ENCODE measurements at regions not wholly inside any gene's neighbourhood (a gene's known extent, or its start where the extent isn't known, plus 50 kb on each side); places are given as distances from the start of the nearest gene placed in this dataset.
"Not testable (repeated sequence)": the region's sequence is repeated elsewhere in the genome, so short reads cannot be mapped to it uniquely, and the experiment has no call there.

DNA sequence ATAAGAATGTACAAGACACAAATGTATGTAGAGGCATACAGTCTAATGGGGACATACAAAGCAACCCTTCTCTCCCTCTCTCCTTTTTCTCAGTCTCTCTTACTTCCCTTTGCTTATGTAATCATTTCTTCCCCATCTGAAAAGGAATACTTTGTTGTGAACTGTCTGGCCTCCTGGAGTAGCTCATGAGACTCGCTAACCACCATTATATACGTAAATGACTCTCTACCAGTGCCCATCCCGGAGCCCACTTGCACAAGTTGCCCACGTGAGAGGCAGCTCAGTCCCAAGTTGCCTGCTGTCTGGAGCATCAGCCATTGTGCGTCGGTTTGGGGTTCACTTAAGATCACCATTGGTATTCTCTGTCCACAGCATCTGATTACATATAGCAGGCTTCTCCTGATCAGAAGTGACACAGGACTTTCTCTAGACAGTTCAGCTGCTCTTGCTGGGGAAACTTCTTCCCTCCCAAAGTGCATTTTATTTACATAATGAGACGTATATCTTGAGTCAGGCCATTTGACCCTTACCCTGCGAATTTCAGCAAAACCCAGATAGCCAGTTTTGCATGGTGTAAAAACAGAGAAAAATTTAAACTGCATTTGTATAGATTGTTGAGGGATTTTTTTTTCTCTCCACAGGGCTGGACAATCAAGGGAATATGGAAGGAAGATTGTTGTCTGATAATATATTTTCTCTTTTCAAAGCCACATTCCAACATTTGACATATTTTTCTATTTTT, 220.7 kb upstream of the EGLN3 start:
- no peak for DNase-seq

GRCh38 chr14:34170882-34171281, 220.0 kb upstream of the EGLN3 start:
- DNase-seq = no peak

- no peak for DNase-seq
Observed at GRCh38 chr14:34169561-34169960, 218.7 kb upstream of the EGLN3 start.

DNA sequence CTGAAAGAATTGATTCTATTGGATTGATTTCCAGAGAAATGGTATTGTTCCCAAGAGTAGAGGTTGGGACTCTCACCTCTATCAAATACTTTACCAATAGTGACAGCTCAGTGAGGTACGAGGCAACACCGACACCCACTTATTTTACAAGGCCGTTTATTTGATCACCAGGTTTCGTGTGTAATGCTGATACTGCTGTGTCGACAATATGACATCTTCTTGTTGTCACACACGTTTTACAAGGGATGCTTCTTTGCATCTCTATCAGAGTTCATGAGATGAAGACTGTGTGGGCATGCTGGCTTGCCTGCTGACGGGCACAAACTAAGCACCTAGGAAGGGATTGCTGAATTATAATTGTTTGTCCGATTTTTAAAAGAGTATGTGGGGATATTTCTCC, 217.8 kb upstream of the EGLN3 start:
- DNase-seq = no peak

- no peak for DNase-seq
Observed at GRCh38 chr14:34165847-34166350, 215.0 kb upstream of the EGLN3 start.

DNA sequence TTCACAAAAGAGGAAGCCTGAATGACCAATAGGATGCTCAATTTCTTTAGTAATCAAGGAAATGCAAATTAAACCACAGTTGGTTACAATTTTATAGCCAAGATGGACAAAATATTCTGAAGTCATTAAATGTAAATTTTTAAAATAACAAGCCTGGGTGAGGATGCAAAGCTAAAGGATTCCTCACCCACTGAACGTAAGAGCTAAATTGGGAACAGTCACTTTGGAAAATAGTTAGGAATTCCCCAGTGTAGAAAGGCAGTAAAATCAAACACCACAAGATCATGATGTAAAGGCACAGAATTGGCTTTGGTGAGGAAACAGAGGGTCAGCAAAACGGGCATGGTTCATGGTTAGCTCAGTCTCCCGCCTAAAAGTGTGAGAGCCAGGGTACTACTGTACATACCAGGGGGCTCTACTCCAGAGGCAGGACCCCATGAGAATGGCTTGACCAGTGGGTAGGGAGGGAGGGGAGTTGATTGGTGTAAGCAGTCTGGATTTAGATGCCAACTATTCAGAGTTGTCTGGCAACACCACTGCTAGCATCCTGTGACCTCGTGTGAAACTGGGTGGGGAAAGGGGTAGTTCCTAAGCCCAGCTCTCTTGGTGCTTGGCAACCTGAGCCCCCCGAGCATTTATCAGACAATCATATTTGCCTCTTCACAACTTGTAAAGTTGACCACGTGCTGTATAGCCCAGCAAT, 213.4 kb upstream of the EGLN3 start:
- DNase-seq = no peak

DNA sequence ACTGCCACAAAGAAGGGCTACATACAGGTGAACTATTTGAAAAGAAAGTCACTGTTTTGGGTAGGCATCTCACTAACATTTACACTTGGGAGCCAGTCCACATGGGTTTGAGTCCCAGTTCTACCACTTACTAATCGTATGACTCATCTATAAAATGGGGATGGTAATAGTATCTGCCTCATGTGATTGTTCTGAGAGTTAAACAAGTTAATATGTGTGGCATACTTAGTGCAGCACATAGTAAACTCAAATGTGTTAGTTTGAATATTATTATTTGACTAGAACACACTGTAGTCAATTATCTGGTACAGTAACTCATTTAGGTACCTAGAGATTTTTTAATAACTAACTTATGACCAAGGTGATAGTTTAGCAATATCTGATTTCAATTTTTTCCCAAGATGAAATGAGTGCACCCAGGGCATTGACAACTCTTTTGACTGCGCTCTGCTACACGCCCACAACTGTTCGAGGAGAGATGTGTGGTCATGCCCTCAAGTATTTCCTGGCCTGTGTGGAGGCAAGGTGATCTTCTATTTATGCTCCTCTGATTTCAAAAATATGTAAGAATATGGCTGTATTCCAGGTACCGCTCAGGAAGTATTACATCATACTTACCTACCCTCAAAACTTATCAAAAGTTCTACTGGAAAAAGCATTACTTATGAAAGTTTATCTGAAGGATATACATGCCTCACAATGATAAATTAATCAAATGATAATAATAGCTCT, 210.6 kb upstream of the EGLN3 start:
- no peak for DNase-seq

DNA sequence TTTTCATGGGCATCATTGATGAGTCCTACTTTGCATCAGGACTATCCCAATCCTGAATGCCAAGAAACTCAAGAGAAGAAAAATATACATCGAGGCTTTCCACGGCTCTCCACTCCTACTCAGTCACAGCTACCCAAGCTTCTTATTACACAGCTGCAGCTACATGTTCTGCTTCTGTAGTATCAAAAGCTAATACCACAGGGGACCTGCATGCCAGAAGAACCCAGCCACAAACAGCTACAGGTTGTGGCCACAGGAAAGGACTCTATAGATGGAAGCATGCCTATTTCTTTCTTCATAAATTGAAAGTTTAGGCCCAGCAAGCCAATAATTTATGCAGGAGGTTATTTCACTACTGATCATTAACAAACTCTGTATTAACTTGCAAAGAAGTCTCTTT, 209.7 kb upstream of the EGLN3 start:
- no peak for DNase-seq

- DNase-seq = no peak
Observed at GRCh38 chr14:34157651-34158050, 206.8 kb upstream of the EGLN3 start.

DNA sequence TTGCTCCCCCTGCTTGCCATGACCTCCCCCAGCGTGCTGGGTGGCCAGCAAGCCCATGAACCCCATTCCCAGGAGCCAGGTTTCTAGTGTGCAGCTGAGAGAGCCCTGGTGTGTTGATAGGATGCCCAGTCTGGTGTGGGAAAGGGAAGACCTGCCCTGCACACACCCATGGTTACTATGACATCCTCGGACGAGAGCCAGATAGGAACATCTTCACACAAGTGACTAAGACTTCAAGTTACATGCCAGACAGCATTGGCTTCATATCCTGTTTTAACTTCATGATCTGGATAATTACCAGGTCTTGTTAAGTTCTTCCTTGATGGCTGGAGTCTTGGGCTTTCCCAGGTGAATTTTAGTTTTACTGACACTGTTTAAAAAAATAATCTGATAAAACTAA, 196.6 kb upstream of the EGLN3 start:
- DNase-seq = no peak

DNA sequence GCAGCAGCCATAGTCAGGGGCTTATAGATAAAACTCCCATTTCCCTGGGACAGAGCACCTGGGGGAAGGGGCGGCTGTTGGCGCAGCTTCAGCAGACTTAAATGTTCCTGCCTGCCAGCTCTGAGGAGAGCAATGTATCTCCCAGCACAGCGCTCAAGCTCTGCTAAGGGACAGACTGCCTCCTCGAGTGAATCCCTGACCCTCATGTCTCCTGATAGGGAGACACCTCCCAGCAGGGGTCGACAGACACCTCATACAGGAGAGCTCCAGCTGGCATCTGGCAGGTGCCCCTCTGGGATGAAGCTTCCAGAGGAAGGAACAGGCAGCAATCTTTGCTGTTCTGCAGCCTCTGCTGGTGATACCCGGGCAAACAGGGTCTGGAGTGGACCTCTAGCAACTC, 189.3 kb upstream of the EGLN3 start:
- not testable (repeated sequence) for DNase-seq

- peak; percentile 89 for DNase-seq
Observed at GRCh38 chr14:34139160-34140121, 188.6 kb upstream of the EGLN3 start.

DNA sequence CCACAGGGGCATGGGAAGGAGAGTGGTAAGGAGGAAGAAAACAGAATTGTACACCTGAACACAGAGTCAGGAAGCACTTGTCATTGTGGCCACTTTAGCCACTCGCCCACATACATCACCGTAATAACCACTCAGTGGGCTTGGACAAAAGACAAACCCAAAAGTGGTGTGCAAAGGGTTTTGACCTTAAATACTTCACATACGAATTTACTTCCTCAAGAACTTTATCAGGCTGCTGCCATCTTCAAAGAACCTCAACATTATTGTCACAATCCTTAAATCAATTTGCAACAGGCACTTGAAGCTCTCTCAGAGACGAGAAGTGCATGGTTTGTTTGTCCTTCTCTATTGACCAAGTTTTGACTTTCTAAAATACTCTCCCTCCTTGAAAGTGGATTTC, 187.3 kb upstream of the EGLN3 start:
- DNase-seq = no peak

GRCh38 chr14:34137001-34137745, 186.3 kb upstream of the EGLN3 start:
- DNase-seq = peak; percentile 9

- no peak for DNase-seq
Observed at GRCh38 chr14:34135492-34135891, 184.6 kb upstream of the EGLN3 start.

DNA sequence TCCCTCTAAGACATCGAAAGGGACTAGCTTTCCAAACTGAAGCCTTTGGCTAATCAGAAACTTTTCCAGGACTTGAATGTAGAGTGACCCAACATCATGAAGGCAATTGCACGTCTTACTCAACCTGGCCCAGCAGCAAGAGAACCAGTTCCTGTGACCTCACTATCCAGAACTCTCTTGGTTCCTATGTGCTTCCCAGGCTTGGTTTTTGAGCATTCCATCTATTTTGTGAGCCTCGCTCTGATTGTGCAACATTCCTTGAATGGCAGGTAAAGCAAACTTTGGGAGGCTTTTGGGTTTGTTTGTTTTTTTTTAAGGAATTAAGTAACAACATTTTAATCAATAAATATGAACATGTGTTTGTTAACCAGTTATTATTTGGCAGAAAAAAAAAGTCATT, 183.6 kb upstream of the EGLN3 start:
- DNase-seq = no peak

DNA sequence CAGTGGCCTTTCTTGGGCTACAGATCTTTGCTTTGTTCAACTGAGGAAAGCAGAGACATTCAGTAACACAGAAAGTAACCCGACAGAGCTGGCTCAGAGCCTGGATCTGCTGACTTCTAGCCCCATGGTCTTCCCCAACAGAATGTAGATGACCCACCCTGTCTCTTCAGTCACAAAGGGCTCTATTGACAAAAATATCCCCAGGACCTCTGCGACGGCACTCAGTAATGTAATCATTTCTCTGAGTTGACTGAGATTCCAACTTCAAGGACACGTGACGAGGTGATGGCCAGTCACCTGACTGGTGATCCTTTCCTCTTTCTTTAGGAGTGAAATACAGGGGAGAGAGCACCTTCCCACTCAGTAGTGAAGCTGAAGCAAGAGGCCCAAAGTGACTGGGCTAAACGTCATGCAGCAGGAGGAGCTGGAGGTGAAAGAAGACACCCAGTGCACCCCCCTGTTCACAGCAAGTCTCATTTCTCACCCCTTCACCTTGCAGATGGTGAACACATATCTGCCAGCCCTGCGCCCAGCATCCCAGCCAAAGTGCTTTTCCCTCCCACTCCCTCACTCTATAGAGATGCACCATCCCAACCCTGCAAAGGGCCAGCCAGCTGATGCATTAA, 179.2 kb upstream of the EGLN3 start:
- DNase-seq = no peak

DNA sequence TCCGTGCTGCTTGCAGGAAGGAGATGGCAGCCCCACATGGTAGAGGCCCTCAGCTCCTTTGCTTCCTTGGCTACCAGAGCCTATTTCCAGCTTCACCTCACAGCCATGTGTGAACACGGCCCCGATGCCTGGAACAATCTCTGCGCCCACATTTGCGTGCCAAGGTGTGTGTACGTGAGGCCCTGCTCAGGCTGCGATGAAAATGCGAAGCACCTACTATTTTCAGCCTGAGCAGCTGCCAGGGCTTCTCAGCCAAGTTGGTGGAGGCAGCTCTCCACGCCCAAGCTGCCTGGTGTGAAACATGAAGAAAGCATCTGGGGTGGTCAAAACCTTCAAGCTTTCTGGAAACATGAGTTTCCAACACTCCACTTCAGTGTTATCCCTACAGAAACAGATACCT, 177.8 kb upstream of the EGLN3 start:
- DNase-seq = no peak

DNA sequence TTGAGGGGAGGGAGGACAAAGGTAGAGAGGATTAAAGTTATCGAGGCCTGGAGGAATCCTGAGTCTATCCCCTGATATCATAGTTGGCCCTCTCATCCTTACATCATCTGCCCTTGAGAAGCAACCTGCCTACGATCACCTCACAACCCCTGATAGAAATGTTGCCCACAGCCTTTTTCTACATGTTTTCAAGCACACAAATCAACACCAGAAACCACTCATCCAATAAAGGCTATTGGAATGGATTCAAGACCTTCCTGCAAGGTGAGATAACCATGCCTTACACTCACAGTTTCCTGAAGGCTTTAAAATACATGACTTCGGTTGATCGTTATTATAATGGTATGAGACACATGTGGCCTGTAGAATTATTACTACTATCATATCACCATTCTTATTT, 175.7 kb upstream of the EGLN3 start:
- DNase-seq = no peak

GRCh38 chr14:34124585-34124984, 173.7 kb upstream of the EGLN3 start:
- no peak for DNase-seq

- no peak for DNase-seq
Observed at GRCh38 chr14:34122650-34123049, 171.8 kb upstream of the EGLN3 start.

Data from NCI-H1105 (cell line).